ENCODE measurements at regions not wholly inside any gene's neighbourhood (a gene's known extent, or its start where the extent isn't known, plus 50 kb on each side); places are given as distances from the start of the nearest gene placed in this dataset.

DNA sequence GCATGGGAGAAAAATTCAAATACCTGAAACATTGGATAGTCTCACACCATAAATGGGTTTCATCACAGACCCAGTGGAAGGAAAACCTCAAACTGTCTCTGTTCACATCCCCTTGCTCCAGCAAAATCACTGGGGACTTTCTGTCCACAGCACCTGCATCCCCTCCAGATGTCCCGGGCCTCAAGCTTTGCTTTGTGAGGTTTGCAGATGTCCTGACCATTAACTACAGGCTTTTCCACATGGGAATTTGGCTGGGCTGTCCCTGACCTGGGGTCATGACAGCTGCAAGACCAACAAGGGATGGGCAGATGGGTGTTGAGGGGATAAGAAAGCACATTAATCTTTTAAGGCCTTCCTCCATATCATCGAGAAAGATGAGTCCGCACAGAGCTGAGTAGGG lies 427.9 kb downstream of the TXNL1 start:
- no peak for DNase-seq

DNA sequence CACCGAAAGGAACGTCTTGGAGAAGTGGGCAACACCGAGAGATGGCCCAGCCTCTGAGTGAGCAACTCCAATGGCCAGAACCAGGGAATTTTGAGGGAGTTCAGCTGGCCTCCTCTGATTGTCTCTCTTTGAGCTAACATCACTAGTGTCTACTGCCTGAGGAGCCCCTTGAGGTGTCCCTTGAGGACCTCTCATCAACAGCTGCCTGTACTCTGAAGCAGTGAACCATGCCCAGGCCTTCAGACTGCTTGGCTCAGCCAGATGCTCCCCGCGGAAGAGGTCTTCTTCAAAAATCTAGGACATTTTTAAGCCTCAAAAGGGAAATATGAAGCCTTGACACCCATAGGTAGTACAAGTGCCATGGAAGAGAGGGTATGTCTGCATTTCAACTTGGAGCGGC lies 430.4 kb downstream of the TXNL1 start:
- DNase-seq, result no peak

DNA sequence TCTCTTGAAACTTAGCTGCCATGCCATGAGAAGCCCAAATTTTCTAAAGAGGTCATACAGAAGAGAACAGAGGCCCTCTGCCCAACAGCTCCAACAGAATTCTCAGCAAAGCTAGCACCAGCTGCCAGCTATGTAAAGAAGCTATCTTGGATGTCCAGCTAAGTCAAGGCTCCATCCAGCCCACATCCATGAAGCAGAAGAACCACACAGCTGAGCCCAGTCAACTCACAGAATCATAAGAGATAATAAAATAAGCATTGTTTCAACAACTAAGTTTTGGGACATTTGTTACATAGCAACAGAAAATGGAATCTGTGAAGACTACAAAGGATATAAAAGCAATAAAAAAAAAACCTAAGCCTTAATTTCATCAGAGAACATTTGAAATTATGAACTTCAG lies 434.3 kb downstream of the TXNL1 start:
- DNase-seq, result no peak

DNA sequence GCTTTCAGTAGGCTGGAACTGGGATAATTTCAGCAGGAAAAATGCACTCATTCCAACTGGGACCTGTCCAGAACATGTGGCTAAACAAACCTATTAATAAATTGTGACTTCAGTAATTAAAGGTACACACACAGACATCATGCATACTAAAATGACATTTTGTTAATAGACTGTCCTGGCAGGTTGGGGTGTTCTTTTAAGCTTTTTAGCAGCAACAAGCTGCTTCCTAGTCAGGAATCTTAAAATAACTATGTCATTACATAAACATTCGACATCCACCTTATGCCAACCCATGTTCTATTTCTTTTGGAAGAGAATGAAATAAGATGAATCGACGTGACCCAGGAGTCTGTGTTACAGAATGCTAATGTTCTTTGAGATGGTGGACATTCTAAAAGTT lies 435.7 kb downstream of the TXNL1 start:
- DNase-seq, result no peak

DNA sequence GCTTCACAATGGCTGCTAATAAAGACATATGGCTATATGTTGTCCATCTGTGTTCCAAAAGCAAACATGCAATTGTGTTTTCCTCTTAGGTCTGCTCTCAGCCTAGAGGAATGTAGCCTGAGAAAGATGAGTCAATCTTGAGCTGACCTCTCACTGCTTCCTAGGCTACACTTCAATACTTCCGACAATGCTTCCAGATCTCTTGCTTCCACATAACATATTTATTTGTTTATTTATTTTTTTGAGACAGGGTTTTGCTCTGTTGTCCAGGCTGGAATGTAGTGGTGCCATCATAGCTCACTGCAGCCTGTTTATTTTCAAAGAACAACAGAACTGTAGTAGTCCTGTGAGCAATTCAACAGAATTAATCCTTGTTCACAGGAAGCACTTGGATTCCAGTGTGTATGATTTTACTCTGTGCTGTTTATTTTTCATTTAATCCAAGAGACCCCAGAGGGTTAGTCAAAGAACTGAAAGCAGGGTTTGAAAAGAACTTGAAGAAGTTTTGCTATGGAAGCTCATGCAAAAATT lies 437.9 kb downstream of the TXNL1 start:
- DNase-seq, result no peak

DNA sequence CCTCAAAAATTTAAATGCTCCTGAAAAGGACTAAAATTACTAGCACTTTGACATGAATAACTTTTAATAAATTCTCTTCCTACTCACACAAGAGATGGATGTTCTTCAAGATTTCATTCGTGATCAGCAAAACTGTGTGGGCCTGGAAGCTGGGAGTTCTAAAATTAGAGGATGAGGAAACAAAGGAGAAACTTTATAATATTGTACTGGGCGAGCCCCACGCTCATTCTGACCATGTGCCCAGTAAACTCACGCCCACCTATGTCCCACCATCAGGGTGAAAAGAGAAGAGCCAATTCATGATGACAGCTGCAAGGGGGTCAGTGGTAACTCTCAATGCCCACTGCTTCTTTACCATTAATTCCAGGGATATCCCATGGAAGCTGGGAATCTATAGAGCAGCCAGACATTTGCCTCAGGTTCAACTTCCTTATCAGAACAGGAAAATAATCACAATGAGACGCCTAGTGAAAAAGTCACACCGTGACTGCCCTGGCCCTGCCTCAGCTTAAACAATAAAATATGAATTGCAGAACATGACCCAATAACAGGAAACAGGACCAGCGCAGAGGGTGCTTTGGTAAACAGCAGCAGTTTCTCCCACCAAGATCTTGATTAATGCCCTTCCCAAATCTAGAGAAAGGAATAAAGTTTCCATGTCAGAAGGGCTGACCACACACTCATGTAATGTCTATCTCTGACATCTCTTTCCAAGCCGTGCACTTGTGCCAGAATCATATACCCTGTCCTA lies 438.6 kb downstream of the TXNL1 start:
- no peak for DNase-seq

DNA sequence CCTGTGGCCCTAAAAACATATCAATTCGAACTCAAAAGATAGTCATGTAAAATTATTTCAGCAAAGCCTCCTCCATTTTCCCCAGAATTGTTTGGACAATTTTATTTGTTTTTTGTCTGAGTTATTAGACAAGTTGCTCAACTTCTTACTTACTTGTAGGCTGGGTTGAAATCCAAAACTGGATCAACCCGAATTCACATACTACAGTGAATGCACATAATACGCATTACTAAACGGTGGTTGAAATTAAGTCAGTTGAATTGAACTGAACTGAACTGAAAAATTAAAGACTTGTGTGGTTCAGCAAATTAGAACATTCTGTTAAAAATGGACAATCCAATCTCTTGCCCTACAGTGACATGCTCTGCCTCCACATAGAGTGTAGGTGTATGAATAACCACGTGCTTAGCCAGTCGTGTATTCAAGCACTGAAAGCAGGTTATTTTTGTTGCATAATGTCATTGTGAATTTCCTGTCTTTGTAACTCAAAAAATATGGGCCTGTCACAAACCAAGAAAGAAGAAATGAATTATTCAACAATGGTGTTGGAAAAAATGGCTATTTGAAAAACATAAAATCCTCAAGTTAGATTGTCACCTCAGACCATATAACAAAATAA lies 441.0 kb downstream of the TXNL1 start:
- no peak for DNase-seq

DNA sequence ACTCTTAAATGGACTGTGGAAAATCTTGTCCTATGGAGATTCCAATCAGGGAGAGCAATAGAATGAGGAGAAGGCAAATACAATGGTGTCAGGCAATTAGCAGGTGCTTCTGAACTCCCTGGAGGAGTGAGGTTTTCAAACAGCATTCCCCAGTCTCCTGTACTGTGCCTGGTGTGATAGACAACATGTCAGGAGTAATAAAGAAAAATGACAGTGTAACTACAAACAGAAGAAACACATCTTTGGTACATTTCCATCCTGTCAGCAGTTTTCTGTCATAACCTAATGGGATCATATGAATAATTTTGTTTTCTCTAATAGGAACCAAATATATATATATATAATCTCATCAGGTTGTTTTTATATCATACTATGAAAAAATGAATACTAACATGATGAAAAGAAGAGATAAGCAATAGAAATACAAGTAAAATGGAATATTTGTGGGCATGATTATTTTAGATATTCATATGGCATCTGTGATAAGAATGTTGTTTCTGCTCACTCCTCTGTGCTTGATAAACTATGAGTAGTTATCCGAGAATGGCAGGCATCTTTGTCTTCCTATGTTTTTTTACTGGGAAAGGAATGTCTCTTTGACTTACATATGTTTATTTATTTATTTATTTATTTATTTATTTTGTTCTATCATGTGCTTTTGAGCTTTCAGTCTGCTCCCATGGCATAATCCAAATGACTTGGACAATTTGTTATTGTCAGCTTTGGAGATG lies 441.7 kb downstream of the TXNL1 start:
- no peak for DNase-seq

DNA sequence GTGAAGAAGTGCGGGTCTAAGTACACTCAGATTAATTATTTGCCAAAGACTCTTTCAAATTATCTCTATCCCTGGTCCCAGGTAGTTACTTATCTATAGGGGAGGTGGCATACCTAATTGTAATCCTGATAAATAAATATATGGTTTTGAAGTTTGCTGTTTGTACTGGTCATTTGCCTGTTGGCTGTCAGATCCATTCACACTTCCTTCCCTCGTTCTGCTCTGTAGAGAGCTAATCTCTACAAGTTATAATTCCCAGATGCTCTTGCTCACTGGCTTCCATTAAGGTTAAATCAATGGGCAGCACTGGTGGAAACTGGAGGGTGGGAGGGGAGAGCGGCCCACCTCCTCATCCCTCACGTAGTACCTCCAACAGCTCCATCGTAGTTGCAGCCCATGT lies 447.1 kb downstream of the TXNL1 start:
- no peak for DNase-seq

DNA sequence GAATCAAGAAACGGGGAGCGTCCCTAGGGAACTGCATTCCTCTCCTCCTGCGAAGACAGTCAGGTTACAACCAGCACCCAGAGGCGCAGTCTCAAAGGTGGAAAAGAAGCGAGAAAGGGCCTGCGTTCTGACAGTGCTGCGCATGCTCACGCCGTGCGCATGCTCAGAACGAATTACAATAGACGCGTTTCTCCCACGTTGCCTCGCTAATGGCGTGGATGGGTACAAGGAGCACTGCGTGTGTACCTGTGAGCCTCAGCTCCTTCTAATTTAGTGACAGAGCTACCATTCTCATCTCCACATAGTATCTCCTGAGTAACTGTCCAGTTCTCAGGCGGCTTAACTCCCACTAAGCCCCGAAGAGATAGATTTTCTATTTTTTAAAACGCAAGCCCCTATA lies 448.8 kb downstream of the TXNL1 start:
- no peak for DNase-seq

DNA sequence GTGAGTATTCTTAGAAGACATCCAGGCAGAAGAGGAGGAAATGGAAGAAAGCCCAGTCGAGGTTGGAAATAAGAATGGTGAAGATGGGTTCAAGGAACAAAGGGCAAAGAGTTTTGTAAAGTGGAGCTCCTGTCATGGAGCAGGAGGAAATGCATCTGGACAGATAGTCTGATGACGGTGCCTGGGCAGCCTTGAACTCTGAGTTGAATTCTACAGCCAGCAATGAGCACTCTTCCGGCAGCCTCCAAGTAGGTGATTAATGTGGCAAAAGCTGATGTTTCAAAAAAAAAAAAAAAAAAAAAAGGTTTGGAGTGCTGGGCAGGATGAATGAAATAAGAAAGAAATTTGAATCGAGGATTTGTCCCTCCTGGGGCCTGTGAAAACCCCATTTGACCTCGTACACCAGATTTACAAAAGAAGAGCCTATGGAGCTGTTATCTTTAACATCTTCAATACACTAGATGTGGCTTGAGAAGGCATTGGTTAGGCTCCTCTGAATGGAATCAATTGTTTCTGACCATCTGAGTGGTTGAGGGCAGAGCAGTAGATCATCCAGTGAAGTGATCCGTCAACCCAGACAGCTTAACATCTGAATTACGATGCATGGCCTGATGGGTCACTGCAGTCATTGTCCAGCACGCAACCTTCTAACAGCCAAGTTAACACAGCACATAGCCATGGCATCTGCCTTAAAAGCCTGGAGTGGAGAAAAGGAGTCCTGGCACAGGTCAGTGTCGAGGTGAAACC lies 449.7 kb downstream of the TXNL1 start:
- DNase-seq, result no peak

DNA sequence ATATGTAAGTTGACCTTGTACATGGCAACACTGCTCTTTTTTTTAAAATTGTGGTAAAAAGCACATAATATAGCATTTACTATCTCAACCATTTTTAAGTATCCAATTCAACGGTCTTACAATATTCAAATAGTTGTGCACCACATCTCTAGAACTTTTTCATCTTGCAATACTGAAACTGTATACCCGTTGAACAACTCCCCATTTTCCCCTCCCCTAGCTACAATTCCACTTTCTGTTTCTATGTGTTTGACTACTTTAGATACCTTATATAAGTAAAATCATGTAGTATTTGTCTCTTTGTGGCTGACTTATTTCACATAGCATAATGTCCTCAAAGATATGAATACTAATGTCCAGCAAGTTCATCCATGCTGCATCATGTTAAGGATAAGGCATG lies 452.1 kb downstream of the TXNL1 start:
- no peak for DNase-seq

DNA sequence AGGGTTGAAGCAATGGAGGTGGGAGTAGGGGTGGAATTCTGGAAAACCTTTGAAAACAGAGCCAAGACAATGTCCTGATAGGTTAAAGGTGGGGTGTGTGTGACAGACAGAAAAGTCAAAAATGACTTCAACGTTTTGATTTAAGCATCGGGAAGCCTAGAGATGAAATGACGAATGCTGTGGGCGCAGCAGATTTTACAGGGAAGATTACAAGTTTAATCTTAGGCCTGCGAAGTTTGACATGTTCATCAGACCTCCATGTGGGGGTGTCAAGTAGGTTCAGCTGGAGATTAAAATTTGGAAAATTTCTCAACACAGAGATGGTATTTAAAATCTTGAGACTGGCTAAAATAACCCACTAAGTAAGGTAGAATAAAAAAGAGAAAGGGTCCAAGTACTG lies 453.3 kb downstream of the TXNL1 start:
- DNase-seq, result no peak

DNA sequence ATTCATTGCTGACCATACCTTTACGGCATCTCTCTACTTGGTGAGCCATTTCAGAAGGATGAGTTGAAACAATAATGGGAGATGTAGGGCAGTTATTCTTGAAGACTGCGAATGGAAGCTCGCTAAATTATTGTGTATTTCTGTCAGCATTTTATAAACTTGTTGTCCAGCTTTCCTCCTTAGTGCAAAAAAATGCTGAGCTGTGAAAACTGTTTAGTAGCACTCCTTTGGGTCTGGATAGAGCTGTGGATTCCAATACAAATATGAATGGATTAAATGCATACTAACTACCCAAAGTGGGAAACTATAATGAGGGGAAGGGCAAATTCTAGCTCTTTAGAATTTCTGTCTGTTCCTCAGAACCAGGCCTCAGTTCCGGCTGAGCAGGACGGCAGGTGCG lies 461.6 kb downstream of the TXNL1 start:
- no peak for DNase-seq

DNA sequence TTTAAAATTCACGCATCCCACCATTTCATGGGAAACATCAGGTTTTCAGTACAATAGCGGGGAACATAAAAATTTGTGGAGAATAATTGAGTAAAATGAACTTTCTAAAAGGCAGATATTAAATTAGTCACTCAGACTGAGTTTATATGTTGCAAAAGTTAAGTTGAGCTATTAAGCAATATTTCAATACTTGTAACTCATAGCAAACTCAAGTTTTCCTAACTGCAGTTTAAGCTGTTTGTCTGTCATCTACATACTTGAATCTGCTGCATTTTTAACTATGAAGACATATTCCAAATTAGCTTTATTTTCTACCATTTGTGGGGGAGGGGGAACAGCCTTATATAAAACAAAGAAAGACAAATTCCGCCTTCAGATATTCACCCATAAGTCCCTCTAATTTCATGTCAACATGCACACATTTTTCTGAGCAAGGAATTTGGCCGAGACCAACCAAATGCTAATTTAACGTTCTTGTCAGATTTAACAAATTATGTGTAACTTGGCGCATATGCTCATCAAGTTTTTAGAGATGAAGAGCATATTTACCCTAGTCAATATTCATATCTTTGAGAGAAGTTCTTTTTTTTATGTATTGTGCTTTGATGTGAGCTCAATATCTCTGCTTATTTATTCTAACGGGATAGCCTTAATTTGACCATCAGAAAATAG lies 462.9 kb downstream of the TXNL1 start:
- no peak for DNase-seq

DNA sequence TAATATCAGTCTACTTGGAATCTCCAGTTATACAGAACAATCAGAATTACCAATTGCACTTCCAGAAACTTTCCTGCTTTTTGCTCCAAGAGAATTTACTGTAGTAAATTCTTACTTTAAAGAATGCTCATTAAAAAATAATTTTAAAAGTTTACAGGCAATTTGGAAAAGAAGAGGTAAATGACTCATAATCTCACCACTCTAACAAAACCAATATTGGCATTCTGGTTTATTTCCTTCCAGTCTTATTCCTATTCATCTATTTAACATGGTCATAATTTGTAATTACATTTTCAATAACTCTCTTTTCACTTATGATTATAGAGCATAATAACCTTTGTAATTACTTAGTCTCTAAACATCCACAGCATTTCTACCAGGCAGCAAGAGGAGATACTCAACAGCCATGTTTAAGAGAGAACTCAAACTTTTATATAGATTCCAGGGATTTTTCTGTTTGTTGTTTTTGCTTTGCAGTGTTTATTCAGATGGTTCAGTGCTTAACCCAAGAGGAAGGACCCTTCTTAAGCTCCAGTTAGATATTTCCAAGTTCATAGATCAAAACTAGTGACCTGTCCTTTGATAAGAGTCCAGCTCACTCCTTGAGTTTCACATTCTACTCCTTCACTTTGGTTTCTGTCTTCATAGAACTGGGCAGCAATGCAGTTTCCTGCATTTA lies 464.7 kb downstream of the TXNL1 start:
- DNase-seq, result no peak

DNA sequence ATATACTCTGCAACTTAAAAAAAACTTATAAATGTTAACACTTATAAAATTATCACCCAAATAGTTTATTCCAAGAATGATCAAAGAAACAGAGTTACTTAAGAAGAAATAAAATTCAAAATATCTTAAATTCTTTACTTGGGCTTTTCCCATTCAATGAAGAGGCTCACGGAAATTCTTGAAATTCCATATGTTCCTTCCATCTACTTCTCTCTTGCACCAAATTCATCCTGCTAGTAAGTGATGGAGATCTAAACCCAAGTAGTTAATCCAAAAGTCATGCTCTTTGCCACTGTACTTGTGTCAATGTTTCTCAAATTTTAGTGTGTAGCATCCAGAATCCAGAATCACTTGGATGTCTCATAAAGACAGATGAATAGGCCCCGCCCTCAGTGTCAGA lies 465.9 kb downstream of the TXNL1 start:
- no peak for DNase-seq

DNA sequence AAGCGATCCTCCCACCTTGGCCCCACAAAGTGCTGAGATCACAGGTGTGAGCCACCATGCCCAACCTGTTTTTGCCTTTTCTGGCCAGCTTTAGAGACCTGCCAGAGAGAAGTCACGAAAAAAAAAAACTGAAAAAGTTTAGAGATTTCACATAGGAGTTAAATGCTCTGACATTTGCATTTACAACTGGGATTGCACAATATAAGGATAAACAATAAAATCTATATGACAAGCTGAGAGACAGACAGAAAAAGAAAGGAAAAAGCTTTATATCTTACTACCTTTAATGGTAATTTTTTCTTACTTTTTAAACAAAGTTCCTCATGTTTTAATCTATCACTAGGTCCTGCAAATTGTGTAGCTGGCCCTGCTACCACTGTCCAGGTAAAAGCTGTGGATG lies 466.5 kb downstream of the TXNL1 start:
- no peak for DNase-seq

DNA sequence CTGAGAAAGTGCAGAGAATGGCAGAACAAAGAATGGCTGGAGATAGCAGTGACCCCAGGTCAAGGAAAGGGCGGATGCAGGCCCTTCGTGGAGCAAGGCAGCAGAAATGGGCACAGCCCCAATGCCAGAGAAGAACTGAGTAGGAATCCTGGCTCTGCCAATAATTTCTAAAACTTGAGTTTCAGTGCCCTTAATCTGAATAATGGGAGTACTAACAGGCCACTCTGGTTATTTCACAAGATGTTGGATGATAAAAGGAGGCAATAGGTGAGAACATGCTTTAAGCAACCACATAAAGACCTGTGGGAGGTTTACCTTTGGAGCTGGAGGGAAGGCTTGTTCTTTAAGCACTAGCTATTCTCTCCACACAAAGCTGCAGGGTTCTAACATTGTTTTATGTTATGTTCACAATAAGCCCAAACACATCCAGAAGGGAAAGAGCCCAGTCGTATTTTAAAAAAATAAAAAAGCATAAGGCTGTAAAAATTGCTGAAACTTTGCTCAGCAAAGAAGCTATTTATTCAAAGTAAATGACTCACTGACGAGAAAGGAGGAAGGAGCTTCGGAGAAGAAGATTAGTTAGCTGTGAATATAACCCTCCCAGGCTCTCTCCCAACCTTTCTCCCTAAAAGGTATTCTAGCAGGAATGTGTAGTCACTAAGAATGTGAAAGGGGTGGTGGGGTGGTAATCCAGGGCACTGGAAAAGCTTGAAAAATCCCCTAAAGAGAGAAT lies 470.2 kb downstream of the TXNL1 start:
- no peak for DNase-seq

DNA sequence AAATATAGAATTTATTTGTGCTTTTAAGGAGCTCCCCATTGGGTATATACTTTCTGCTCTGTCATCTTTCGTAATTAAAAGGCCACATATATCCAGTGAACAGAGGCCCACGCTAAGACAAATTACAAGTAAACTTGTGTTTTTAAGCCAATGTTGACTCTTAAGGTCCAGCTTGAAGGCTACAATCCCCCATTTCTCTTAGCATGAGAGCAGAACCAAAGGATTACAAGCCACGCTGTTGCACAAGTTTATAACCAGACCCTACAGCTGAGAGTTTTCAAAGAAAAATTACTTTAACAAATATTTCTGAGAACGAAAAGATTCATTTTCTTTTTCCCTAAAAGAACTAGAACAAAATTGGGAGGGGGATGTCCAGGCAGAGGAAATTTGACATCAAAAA lies 471.0 kb downstream of the TXNL1 start:
- no peak for DNase-seq

DNA sequence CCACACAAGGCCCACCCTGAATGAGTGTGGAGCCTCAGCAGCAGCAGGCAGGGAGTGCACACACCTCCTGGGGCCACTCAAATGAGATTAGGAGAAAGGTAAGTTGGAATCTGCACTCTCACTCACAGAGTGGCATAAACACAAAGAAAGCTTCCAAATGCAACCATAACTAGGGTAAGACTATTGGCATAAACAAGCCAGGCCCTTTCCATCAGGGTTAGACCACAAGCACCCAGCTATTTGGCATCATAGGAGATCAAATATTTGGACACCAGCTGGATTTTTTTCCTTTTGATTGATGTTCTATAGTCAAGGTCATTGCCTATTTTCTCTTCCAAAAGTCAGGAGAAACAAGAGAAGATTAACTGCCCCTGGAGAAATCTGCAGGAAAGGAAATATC lies 471.5 kb downstream of the TXNL1 start:
- DNase-seq, result no peak
